Adrenal gland (tissue), 5 donors: ENCODE measurements at regions not wholly inside any gene's neighbourhood (a gene's known extent, or its start where the extent isn't known, plus 50 kb on each side); places are given as distances from the start of the nearest gene placed in this dataset.
"Not testable (repeated sequence)": the region's sequence is repeated elsewhere in the genome, so short reads cannot be mapped to it uniquely, and the experiment has no call there.

Experiments used
- POLR2A ChIP-seq, 2 donors: fragments of 450-650 bp; IDR thresholded peaks; one replicate each; pipeline ENCODE4 v1.6.1; 2017; ENCODE audit warnings: antibody characterized with exemption in 2 of 2, mild to moderate bottlenecking in 2 of 2, moderate library complexity in 1 of 2
- TF ChIP-seq, protein P1 (sequence below), 6 experiments: fragments of 450-650 bp in 4 of 6; fragments of 200-600 bp in 2 of 6; sonication (generic) in 1 of 6; IDR thresholded peaks; 1 replicate in 5 of 6; 2 replicates in 1 of 6; pipeline versions ENCODE4 v1.5.1 to v1.8.0; 2016 to 2021; ENCODE audit warnings: antibody characterized with exemption in 6 of 6, mild to moderate bottlenecking in 2 of 6, moderate library complexity in 1 of 6
- donor health status: DM: no; HTN: no; CAD: no.

DNA sequence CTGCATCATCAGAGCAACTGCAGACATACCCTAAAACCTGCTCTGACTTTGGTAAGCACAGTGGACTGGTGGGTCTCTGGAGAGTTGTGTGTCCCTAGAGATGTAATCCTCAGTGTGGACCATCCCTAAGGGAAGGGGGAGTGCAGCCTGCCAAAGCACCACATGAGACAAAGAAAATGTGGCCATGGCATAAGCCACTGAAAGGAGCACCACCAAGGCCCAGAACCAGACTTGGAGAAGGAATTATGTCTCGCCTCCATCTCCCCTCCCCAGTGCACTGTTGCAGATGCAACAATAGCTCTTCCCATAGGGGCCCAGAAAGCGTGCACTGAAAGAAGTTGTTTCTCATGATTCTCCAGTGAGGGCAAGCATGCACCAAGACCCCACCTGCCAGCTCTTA lies 69.7 kb upstream of the AGAP9 start:
- TF ChIP-seq, protein P1, sequence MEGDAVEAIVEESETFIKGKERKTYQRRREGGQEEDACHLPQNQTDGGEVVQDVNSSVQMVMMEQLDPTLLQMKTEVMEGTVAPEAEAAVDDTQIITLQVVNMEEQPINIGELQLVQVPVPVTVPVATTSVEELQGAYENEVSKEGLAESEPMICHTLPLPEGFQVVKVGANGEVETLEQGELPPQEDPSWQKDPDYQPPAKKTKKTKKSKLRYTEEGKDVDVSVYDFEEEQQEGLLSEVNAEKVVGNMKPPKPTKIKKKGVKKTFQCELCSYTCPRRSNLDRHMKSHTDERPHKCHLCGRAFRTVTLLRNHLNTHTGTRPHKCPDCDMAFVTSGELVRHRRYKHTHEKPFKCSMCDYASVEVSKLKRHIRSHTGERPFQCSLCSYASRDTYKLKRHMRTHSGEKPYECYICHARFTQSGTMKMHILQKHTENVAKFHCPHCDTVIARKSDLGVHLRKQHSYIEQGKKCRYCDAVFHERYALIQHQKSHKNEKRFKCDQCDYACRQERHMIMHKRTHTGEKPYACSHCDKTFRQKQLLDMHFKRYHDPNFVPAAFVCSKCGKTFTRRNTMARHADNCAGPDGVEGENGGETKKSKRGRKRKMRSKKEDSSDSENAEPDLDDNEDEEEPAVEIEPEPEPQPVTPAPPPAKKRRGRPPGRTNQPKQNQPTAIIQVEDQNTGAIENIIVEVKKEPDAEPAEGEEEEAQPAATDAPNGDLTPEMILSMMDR (IDR thresholded peaks at IDR 0.05), result not testable (repeated sequence)
- not testable (repeated sequence) for TF ChIP-seq POLR2A (IDR thresholded peaks at IDR 0.05)
